Uterus (tissue), 2 donors: ENCODE measurements at regions not wholly inside any gene's neighbourhood (a gene's known extent, or its start where the extent isn't known, plus 50 kb on each side); places are given as distances from the start of the nearest gene placed in this dataset.

ENCODE experiments used
- POLR2A ChIP-seq, 2 donors: fragments of 450-650 bp; IDR thresholded peaks; one replicate each; pipeline ENCODE4 v1.6.1; 2016; ENCODE audit warnings: antibody characterized with exemption in 2 of 2, mild to moderate bottlenecking in 1 of 2, moderate library complexity in 1 of 2
- TF ChIP-seq, protein P1 (sequence below), 4 experiments: fragments of 200-600 bp in 2 of 4; fragments of 450-650 bp in 2 of 4; sonication (generic) in 2 of 4; IDR thresholded peaks; one replicate each; pipeline ENCODE4 v1.5.1; 2016 to 2019; ENCODE audit warnings: antibody characterized with exemption in 4 of 4, mild to moderate bottlenecking in 2 of 4, moderate library complexity in 1 of 4

DNA sequence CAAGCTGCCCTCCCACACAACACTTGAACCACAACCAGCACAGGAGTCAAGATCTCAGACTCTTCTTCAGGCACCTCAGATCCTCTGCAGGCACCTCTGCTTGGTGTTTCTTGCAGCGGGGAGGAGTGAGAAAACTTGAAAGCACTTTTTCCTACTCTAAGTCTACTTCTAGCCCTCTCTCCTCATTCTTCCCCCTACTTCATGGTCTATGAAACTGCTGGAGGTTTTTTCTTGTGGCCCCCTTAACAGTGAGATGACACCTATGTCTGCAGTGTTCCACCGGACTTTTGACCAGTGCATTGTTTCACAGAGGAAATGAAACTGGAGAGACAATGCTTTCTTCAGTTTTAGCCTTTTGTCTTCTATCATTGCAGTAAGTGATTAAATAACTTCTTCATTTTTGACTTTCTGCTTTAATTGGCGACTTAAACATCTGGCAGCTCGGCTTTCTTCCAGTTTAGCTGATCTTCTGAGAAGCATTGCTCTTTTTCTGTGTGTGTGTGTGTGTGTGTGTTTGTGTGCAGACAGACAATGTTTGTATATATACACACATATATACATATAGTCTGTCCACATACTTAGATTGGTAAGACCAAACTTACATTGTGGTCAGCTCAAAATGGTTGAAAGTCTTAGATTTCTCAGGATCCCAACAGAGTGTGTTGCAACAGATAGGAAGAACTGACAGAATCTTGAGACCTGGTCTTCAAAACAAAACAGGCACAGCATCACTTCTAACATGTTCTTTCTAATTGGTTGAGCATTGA lies 1474.0 kb upstream of the TMEFF2 start:
- TF ChIP-seq, protein P1, sequence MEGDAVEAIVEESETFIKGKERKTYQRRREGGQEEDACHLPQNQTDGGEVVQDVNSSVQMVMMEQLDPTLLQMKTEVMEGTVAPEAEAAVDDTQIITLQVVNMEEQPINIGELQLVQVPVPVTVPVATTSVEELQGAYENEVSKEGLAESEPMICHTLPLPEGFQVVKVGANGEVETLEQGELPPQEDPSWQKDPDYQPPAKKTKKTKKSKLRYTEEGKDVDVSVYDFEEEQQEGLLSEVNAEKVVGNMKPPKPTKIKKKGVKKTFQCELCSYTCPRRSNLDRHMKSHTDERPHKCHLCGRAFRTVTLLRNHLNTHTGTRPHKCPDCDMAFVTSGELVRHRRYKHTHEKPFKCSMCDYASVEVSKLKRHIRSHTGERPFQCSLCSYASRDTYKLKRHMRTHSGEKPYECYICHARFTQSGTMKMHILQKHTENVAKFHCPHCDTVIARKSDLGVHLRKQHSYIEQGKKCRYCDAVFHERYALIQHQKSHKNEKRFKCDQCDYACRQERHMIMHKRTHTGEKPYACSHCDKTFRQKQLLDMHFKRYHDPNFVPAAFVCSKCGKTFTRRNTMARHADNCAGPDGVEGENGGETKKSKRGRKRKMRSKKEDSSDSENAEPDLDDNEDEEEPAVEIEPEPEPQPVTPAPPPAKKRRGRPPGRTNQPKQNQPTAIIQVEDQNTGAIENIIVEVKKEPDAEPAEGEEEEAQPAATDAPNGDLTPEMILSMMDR (IDR thresholded peaks at IDR 0.05): no peak
- no peak for TF ChIP-seq POLR2A (IDR thresholded peaks at IDR 0.05)
